Spleen (tissue), 7 donors: ENCODE measurements at regions not wholly inside any gene's neighbourhood (a gene's known extent, or its start where the extent isn't known, plus 50 kb on each side); places are given as distances from the start of the nearest gene placed in this dataset.

Experiments
- CTCF ChIP-seq, 11 experiments: fragments of 200-600 bp in 7 of 11; fragments of 450-650 bp in 4 of 11; sonication (generic) in 4 of 11; IDR thresholded peaks in 8 of 11; conservative IDR thresholded peaks in 3 of 11; 1 replicate in 7 of 11; 2 replicates in 4 of 11; pipeline versions ENCODE4 v1.4.0 to v1.8.0; 2016 to 2021; ENCODE audit warnings: antibody characterized with exemption in 11 of 11, inconsistent platforms in 4 of 11, mild to moderate bottlenecking in 1 of 11
- POLR2A ChIP-seq, 3 donors: fragments of 450-650 bp; IDR thresholded peaks; one replicate each; pipeline ENCODE4 v1.5.1; 2017; ENCODE audit warnings: antibody characterized with exemption in 3 of 3, mild to moderate bottlenecking in 1 of 3
- POLR2AphosphoS5 ChIP-seq, 3 donors: sonication (generic); formaldehyde crosslinking; IDR thresholded peaks; one replicate each; pipeline ENCODE4 v1.5.1; 2017; ENCODE audit warnings: antibody characterized with exemption in 3 of 3
- donor health status: DM: no; HTN: no; CAD: no; lungs with moderate emphysema.
- donor health status: DM: no; HTN: no; CAD: no.
- donor health status: DM: no; HTN: no; CAD: no.

GRCh38 chr9:136603216-136603615 is 57.4 kb upstream of the NOTCH1 start:
- TF ChIP-seq POLR2A (IDR thresholded peaks at IDR 0.05) (no peak), CTCF (IDR thresholded peaks at IDR 0.05 in 8 of 11, conservative IDR thresholded peaks at IDR 0.05 in 3 of 11) (no peak), POLR2AphosphoS5 (IDR thresholded peaks at IDR 0.05) (no peak)
